ENCODE measurements at regions not wholly inside any gene's neighbourhood (a gene's known extent, or its start where the extent isn't known, plus 50 kb on each side); places are given as distances from the start of the nearest gene placed in this dataset.

DNA sequence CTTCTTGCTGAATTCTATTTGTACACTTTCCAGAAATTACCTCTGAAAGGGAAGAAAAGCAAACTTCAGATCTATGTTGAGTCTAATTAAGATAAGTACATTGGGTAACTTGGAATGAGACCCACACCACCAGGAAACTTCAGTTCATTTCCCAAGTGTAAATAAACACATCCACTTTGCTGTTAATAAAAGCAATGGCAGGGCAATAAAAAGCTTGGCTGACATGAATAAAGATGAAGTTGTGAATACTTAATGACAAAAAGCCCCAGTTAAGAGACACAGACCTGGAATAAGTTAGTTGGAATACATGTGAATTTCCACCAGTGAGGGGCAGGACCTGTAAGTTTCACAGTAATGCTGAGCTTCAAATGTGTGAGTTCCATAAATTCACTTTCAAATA is 83.3 kb downstream of the MEX3B start:
- no peaks in the 10 kb centered on the region for H3K79me1 ChIP-seq (ENCODE audit: insufficient read depth, low read depth, low read length, poor library complexity, severe bottlenecking)
- no peak overlapping the region for H3T11ph ChIP-seq (ENCODE audit: low read length)
- no peak overlapping the region for H3K14ac ChIP-seq (ENCODE audit: insufficient read depth, low read length)
- H3K9me3 ChIP-seq (ENCODE audit: control insufficient read depth, low read depth, low read length): no peaks in the 10 kb centered on the region
- no peak overlapping the region for H4K8ac ChIP-seq (replicated peaks; ENCODE audit: insufficient read length, low read depth, low read length)
- H2BK15ac ChIP-seq (ENCODE audit: low read depth, low read length): no peak overlapping the region
- H3K18ac ChIP-seq (ENCODE audit: insufficient read length, low read depth, low read length): no peak overlapping the region
- no peak overlapping the region for H2AFZ ChIP-seq (ENCODE audit: low read length)
- H3K27me3 Mint-ChIP-seq (ENCODE audit: low read depth): no peaks in the 10 kb centered on the region
- no peak overlapping the region for H3K27ac Mint-ChIP-seq
- H2BK12ac ChIP-seq (ENCODE audit: insufficient read length, low read depth, low read length): no peak overlapping the region
- H3K4ac ChIP-seq (ENCODE audit: low read depth, low read length): no peak overlapping the region
- TF ChIP-seq CTCF (conservative IDR thresholded peaks at IDR 0.05): no peak
- H2BK5ac ChIP-seq (ENCODE audit: insufficient read length, low read length): no peak overlapping the region
- DNase-seq: no peak
- no peak overlapping the region for H3K56ac ChIP-seq (ENCODE audit: insufficient read length, low read depth, low read length)
- H3K27ac ChIP-seq (ENCODE audit: insufficient read length, low read depth, low read length): no peak overlapping the region
- H3K36me3 Mint-ChIP-seq (ENCODE audit: insufficient read depth in 1 of 3, low read depth in 3 of 3): peaks cover 12 to 29% (median 23%) of the 10 kb centered on the region in 3 experiments
- no peak overlapping the region for H3K4me2 ChIP-seq (ENCODE audit: insufficient read depth, insufficient read length, low read length)
- H3K79me2 ChIP-seq (ENCODE audit: insufficient read depth, low read length): no peaks in the 10 kb centered on the region
- no peaks in the 10 kb centered on the region for H4K20me1 ChIP-seq (ENCODE audit: control insufficient read depth, insufficient read depth, insufficient read length)
- H2AK5ac ChIP-seq (ENCODE audit: insufficient read length, low read length): no peak overlapping the region
- no peaks in the 10 kb centered on the region for H3K4me1 Mint-ChIP-seq
- H3K9ac ChIP-seq (ENCODE audit: extremely low read depth, insufficient read length, low read length): no peak overlapping the region
- H3K23ac ChIP-seq (ENCODE audit: insufficient read length, low read depth, low read length): no peak overlapping the region
- H4K91ac ChIP-seq (ENCODE audit: insufficient read length, low read depth, low read length): no peak overlapping the region
- no peaks in the 10 kb centered on the region for H3K23me2 ChIP-seq (ENCODE audit: insufficient read length, low read depth, low read length, poor library complexity, severe bottlenecking)
- no peaks in the 10 kb centered on the region for H3K27me3 ChIP-seq (ENCODE audit: insufficient read depth, low read length)
- peaks cover 4 to 19% of the 10 kb centered on the region in 2 experiments; a peak in 4 of 5 replicates for H3K9me3 Mint-ChIP-seq
- no peak overlapping the region for H2BK20ac ChIP-seq (ENCODE audit: low read depth, low read length, poor library complexity, severe bottlenecking)
- no peak overlapping the region for H3K4me3 Mint-ChIP-seq
- H4K5ac ChIP-seq (ENCODE audit: insufficient read length, low read depth, low read length): no peak overlapping the region
- no peak overlapping the region for H2BK120ac ChIP-seq (ENCODE audit: low read depth, low read length, poor library complexity, severe bottlenecking)
- H3K4me1 ChIP-seq (ENCODE audit: insufficient read depth, low read length): no peaks in the 10 kb centered on the region

Data from H9 (cell line).